Heart right ventricle (tissue), 16 donors: ENCODE measurements at regions not wholly inside any gene's neighbourhood (a gene's known extent, or its start where the extent isn't known, plus 50 kb on each side); places are given as distances from the start of the nearest gene placed in this dataset.

Experiments used
- ATAC-seq, 8 donors: fragments of 200-7000 bp; cut with Tn5 transposase; one replicate each; pipeline ENCODE4 v1.9.1; 2020; ENCODE audit warnings: mild to moderate bottlenecking in 8 of 8, moderate library complexity in 8 of 8, moderate number of reproducible peaks in 1 of 8
- DNase-seq, 2 donors: peaks; one replicate each; pipeline ENCODE4 v3.0.0-alpha.2; 2020
- H3K27ac ChIP-seq, 10 donors: fragments of 200-600 bp; sonication (generic) in 2 of 10; one replicate each; pipeline versions ENCODE4 v1.5.0 to v1.8.0; 2020 to 2022; ENCODE audit warnings: mild to moderate bottlenecking in 3 of 10
- H3K27me3 ChIP-seq, 7 donors: fragments of 200-600 bp; one replicate each; pipeline ENCODE4 v1.8.0; 2021 to 2022; ENCODE audit warnings: mild to moderate bottlenecking in 2 of 7
- H3K36me3 ChIP-seq, 9 donors: fragments of 200-600 bp; sonication (generic) in 1 of 9; one replicate each; pipeline versions ENCODE4 v1.5.0 to v1.8.0; 2020 to 2022; ENCODE audit warnings: mild to moderate bottlenecking in 2 of 9
- H3K4me1 ChIP-seq, 9 donors: fragments of 200-600 bp; sonication (generic) in 1 of 9; one replicate each; pipeline versions ENCODE4 v1.5.0 to v1.8.0; 2020 to 2022; ENCODE audit warnings: mild to moderate bottlenecking in 4 of 9
- H3K4me3 ChIP-seq, 10 donors: fragments of 200-600 bp; sonication (generic) in 2 of 10; one replicate each; pipeline versions ENCODE4 v1.5.0 to v1.8.0; 2020 to 2022; ENCODE audit warnings: mild to moderate bottlenecking in 7 of 10, moderate library complexity in 2 of 10
- H3K9me3 ChIP-seq, 11 donors: fragments of 200-600 bp in 10 of 11; sonication (generic) in 2 of 11; one replicate each; pipeline versions ENCODE4 v1.5.0 to v1.8.0; 2013 to 2022; ENCODE audit warnings: mild to moderate bottlenecking in 2 of 11, control low read depth in 1 of 11, moderate library complexity in 1 of 11
- WGBS, 2 donors: extraction: QIAGEN DNeasy Blood & Tissue Kit; methylation state at CpG; one replicate each; pipeline ENCODE4 v1.1.7; 2013; ENCODE audit warnings: inconsistent platforms in 1 of 2; 5-methylcytosine and 5-hydroxymethylcytosine counted together
- intact Hi-C, 10 donors: fragments of 100-400 bp; cut with DNase I; formaldehyde crosslinking; loops; one replicate each; pipeline versions ENCODE4 v1.11.1 to v1.14.2; 2022
- TF ChIP-seq, protein P1 (sequence below), 9 donors: fragments of 200-600 bp; sonication (generic) in 2 of 9; IDR thresholded peaks; one replicate each; pipeline versions ENCODE4 v1.5.0 to v1.8.0; 2021 to 2022; ENCODE audit warnings: antibody characterized with exemption in 9 of 9, mild to moderate bottlenecking in 5 of 9, moderate library complexity in 1 of 9
- donor health status: Arrhythmogenic right ventricular cardiomyopathy.
- donor health status: ischemic (EF 13 %, LVEDD 7.1; RV severe dilation, severe dysfunction).
- donor health status: healthy with polysubstance abuse.
- donor health status: DM: no; HTN: yes; CAD: no.
- donor health status: DM: no; HTN: no; CAD: no.
- donor health status: ischemic (EF 25% LVEDD 6.9; RV normal size, moderate dysfunction).
- donor health status: ischemic (EF 25% LVEDD 5.7; RV mildly dilated, moderate dysfunction).
- donor health status: healthy.
- donor health status: DM: yes; HTN: yes; CAD: no.
- donor health status: Ischemic cardiomyopathy.
- donor health status: ischemic (EF 35%, LVEDD 5.7; RV mildly dilated, moderate dysfunction).
- donor health status: nonischemic (EF 11% LVEDD 7.7; RV severe dilation, severe dysfunction).
- donor health status: DM: yes; HTN: yes; CAD: no.
- donor health status: PGD.
- donor health status: ischemic (EF 29% LVEDD 5.4; RV normal size, mild dysfunction).
- donor health status: nonischemic (EF 23%, LVEDD 6.1; RV moderate dilation, normal function).

DNA sequence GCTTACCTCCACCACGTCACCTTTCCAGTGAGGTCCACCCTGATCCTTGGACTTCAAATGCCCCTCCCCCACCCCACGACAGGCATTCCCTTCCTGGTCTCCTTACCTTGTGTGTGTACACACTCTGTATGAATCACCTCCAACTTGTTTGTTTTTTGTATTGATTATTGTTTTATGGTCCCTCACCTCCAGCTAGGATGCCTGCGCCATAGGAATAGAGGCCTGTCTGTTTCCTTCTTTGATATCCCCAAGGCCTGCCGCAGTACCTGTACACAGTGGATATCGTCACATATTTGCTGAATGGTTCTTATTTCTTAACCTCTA, 219.6 kb upstream of the POU3F1 start:
- peaks cover 0 to 63% (median 35%) of the 10 kb centered on the region in 7 donors for H3K27me3 ChIP-seq
- intact Hi-C loops, result no loop called here
- H3K36me3 ChIP-seq, result no peaks in the 10 kb centered on the region
- no peaks in the 10 kb centered on the region for H3K9me3 ChIP-seq
- TF ChIP-seq, protein P1, sequence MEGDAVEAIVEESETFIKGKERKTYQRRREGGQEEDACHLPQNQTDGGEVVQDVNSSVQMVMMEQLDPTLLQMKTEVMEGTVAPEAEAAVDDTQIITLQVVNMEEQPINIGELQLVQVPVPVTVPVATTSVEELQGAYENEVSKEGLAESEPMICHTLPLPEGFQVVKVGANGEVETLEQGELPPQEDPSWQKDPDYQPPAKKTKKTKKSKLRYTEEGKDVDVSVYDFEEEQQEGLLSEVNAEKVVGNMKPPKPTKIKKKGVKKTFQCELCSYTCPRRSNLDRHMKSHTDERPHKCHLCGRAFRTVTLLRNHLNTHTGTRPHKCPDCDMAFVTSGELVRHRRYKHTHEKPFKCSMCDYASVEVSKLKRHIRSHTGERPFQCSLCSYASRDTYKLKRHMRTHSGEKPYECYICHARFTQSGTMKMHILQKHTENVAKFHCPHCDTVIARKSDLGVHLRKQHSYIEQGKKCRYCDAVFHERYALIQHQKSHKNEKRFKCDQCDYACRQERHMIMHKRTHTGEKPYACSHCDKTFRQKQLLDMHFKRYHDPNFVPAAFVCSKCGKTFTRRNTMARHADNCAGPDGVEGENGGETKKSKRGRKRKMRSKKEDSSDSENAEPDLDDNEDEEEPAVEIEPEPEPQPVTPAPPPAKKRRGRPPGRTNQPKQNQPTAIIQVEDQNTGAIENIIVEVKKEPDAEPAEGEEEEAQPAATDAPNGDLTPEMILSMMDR (IDR thresholded peaks at IDR 0.05), result no peak
- H3K4me3 ChIP-seq, result no peak overlapping the region
- no peak for DNase-seq
- WGBS, 2 donors, result 84 to 93% methylated on average over 5 of the region's 5 CpGs
- no peak for ATAC-seq
- no peak overlapping the region for H3K27ac ChIP-seq
- no peaks in the 10 kb centered on the region for H3K4me1 ChIP-seq

GRCh38 chr1:38265293-38266196, 219.0 kb upstream of the POU3F1 start:
- peaks cover 0 to 63% (median 29%) of the 10 kb centered on the region in 7 donors for H3K27me3 ChIP-seq
- intact Hi-C loops, result no loop called here

DNA sequence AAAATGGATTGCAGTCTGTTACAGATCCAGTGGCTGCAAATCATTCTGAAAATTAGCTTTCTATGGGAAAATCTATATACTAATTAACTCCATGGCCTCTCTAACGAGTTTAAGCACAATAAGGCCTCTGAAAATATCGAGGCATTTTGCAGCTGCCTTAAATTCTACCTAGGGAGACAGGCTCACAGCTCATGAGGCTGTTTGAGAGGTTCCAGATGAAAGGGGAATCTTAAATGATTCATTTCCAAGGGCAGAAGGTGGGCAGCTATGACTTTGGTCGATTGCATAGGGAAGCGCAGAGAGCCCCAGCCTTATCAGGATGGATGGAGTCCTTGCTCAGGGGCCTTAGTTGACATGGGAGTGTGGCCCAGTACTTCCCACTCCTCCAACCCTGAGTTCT, 216.8 kb upstream of the POU3F1 start:
- Histone ChIP-seq H3K36me3 (no peaks in the 10 kb centered on the region), H3K4me1 (no peaks in the 10 kb centered on the region), H3K27me3 (peaks cover 0 to 64% (median 41%) of the 10 kb centered on the region in 7 donors), H3K4me3 (no peak overlapping the region), H3K27ac (no peak overlapping the region), H3K9me3 (peaks cover 0 to 10% (median 4%) of the 10 kb centered on the region in 11 donors)
- TF ChIP-seq, protein P1 (IDR thresholded peaks at IDR 0.05), result no peak
- 70 to 72% methylated on average over 4 of the region's 4 CpGs for WGBS, 2 donors
- intact Hi-C loops, result no loop called here
- ATAC-seq (no peak), DNase-seq (no peak)

More at GRCh38 chr1:38265293-38266196, 219.0 kb upstream of the POU3F1 start:
- Histone ChIP-seq H3K27ac (no peak overlapping the region), H3K9me3 (no peaks in the 10 kb centered on the region), H3K4me3 (no peak overlapping the region), H3K36me3 (no peaks in the 10 kb centered on the region), H3K4me1 (no peaks in the 10 kb centered on the region)
- ATAC-seq (no peak), DNase-seq (no peak)
- TF ChIP-seq, protein P1 (IDR thresholded peaks at IDR 0.05), result no peak
- 74% methylated on average over 15 of the region's 15 CpGs for WGBS, 2 donors

GRCh38 chr1:38261574-38261973, 215.0 kb upstream of the POU3F1 start:
- Histone ChIP-seq H3K9me3 (peaks cover 0 to 10% (median 4%) of the 10 kb centered on the region in 11 donors), H3K4me3 (no peak overlapping the region), H3K27ac (no peak overlapping the region), H3K36me3 (no peaks in the 10 kb centered on the region), H3K4me1 (no peaks in the 10 kb centered on the region), H3K27me3 (peaks cover 0 to 65% (median 37%) of the 10 kb centered on the region in 7 donors)
- 57 to 61% methylated on average over 4 of the region's 4 CpGs for WGBS, 2 donors
- no peak for ATAC-seq
- intact Hi-C loops, result no loop called here
- TF ChIP-seq, protein P1 (IDR thresholded peaks at IDR 0.05), result no peak
- DNase-seq, result no peak
